Lower leg skin (tissue), 3 donors: ENCODE measurements at regions not wholly inside any gene's neighbourhood (a gene's known extent, or its start where the extent isn't known, plus 50 kb on each side); places are given as distances from the start of the nearest gene placed in this dataset.

ENCODE experiments used
- CTCF ChIP-seq, 3 donors: fragments of 450-650 bp; IDR thresholded peaks; one replicate each; pipeline ENCODE4 v1.5.1; 2016; ENCODE audit warnings: antibody characterized with exemption in 3 of 3, mild to moderate bottlenecking in 3 of 3, moderate library complexity in 2 of 3
- POLR2A ChIP-seq, 2 donors: fragments of 450-650 bp; IDR thresholded peaks; one replicate each; pipeline ENCODE4 v1.6.1; 2016 to 2017; ENCODE audit warnings: antibody characterized with exemption in 2 of 2, mild to moderate bottlenecking in 1 of 2, moderate library complexity in 1 of 2

- TF ChIP-seq CTCF (IDR thresholded peaks at IDR 0.05) (no peak), POLR2A (IDR thresholded peaks at IDR 0.05) (no peak)
These were observed 342.5 kb downstream of the CENPW start for GRCh38 chr6:126682440-126682839.
